ENCODE measurements at regions not wholly inside any gene's neighbourhood (a gene's known extent, or its start where the extent isn't known, plus 50 kb on each side); places are given as distances from the start of the nearest gene placed in this dataset.

- no peak for TF ChIP-seq CTCF (IDR thresholded peaks at IDR 0.05; ENCODE audit: insufficient read depth, low read length)
- no peak for TF ChIP-seq GABPA (IDR thresholded peaks at IDR 0.05; ENCODE audit: low read depth)
- no peak for TF ChIP-seq POLR2AphosphoS5 (IDR thresholded peaks at IDR 0.05; ENCODE audit: low read depth)
Observed at GRCh38 chr1:79792219-79792930, 785.8 kb upstream of the ADGRL4 start.
